GM19395 (cell line): ENCODE measurements at regions not wholly inside any gene's neighbourhood (a gene's known extent, or its start where the extent isn't known, plus 50 kb on each side); places are given as distances from the start of the nearest gene placed in this dataset.

Experiments used
- ATAC-seq: cut with Tn5 transposase; IDR thresholded peaks from one replicate; pipeline ENCODE4 v1.9.1; 2021; ENCODE audit warnings: mild to moderate bottlenecking, moderate library complexity; ENCODE audit not compliant: unreplicated experiment

- no peak for ATAC-seq
These were observed 117.2 kb upstream of the HS6ST1 start for GRCh38 chr2:128435576-128436478.

GRCh38 chr2:128436479-128437203, 118.0 kb upstream of the HS6ST1 start:
- no peak for ATAC-seq

- ATAC-seq = no peak
These were observed 118.5 kb upstream of the HS6ST1 start for GRCh38 chr2:128437204-128437565.

- ATAC-seq = no peak
These were observed 119.4 kb upstream of the HS6ST1 start for GRCh38 chr2:128438091-128438490.

GRCh38 chr2:128438586-128438985, 119.9 kb upstream of the HS6ST1 start:
- no peak for ATAC-seq

GRCh38 chr2:128439031-128439790, 120.5 kb upstream of the HS6ST1 start:
- no peak for ATAC-seq

- ATAC-seq = no peak
These were observed 121.4 kb upstream of the HS6ST1 start for GRCh38 chr2:128439791-128440665.

GRCh38 chr2:128440666-128441340, 122.1 kb upstream of the HS6ST1 start:
- no peak for ATAC-seq

- ATAC-seq = no peak
These were observed 122.8 kb upstream of the HS6ST1 start for GRCh38 chr2:128441341-128442052.

GRCh38 chr2:128442053-128442751, 123.5 kb upstream of the HS6ST1 start:
- no peak for ATAC-seq

- ATAC-seq = no peak
These were observed 124.2 kb upstream of the HS6ST1 start for GRCh38 chr2:128442891-128443302.

GRCh38 chr2:128444121-128444771, 125.6 kb upstream of the HS6ST1 start:
- ATAC-seq = no peak

GRCh38 chr2:128444816-128445522, 126.3 kb upstream of the HS6ST1 start:
- ATAC-seq = no peak

GRCh38 chr2:128445523-128445900, 126.8 kb upstream of the HS6ST1 start:
- ATAC-seq = no peak

- ATAC-seq = no peak
These were observed 127.6 kb upstream of the HS6ST1 start for GRCh38 chr2:128446049-128446873.

- no peak for ATAC-seq
These were observed 128.3 kb upstream of the HS6ST1 start for GRCh38 chr2:128446874-128447537.
